ENCODE measurements at regions not wholly inside any gene's neighbourhood (a gene's known extent, or its start where the extent isn't known, plus 50 kb on each side); places are given as distances from the start of the nearest gene placed in this dataset.

GRCh38 chr12:97109441-97109840 is 202.4 kb downstream of the NEDD1 start (continued):
- TF ChIP-seq FLYWCH1 (CRISPR knock-in tag; IDR thresholded peaks at IDR 0.05): no peak
- TF ChIP-seq KDM5A (IDR thresholded peaks at IDR 0.05; ENCODE audit: borderline replicate concordance, low read length): no peak

DNA sequence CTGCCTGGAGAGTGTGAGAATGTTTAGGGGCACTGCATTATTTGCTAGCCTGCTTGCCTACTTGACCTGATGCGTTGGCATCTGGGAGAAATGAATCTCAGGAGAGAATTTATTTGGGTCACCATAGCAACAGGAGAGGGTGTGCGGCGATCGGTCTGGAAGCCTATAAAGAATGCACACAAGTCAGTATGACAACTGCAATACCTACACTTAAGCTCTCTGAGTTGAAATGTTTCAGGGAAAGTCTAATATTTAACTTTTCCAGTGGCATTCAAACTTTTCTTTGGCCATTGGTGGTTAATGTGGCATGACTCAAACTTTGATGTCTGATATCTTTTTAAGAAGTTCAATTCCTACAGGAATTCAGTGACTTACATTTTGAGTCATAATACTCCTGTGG is 205.1 kb downstream of the NEDD1 start:
- no peaks in the 10 kb centered on the region for H3K36me3 ChIP-seq (replicated peaks in 1 of 2; ENCODE audit: control insufficient read depth in 1 of 2, insufficient read depth in 2 of 2, low read length in 2 of 2)

More for the DNA sequence above, 205.1 kb downstream of the NEDD1 start:
- Histone ChIP-seq H3K9me3 (ENCODE audit: low read length) (no peaks in the 10 kb centered on the region), H3K4me1 (ENCODE audit: insufficient read depth, low read length) (no peaks in the 10 kb centered on the region), H3K27me3 (ENCODE audit: control insufficient read depth in 1 of 2, insufficient read depth in 2 of 2, low read length in 2 of 2) (no peaks in the 10 kb centered on the region), H3K4me3 (replicated peaks in 1 of 3; ENCODE audit: insufficient read depth in 1 of 3, low read depth in 2 of 3, low read length in 3 of 3) (no peak overlapping the region), H3K9ac (ENCODE audit: insufficient read depth, low read depth, low read length) (no peak overlapping the region), H2AFZ (ENCODE audit: low read length) (no peak overlapping the region), H3K79me2 (ENCODE audit: insufficient read depth, low read length) (no peaks in the 10 kb centered on the region), H3K4me2 (ENCODE audit: low read depth, low read length) (no peak overlapping the region), H3K27ac (ENCODE audit: extremely low read length, insufficient read depth, low read length) (no peak overlapping the region), H4K20me1 (ENCODE audit: insufficient read depth, low read length) (no peaks in the 10 kb centered on the region)
- intact Hi-C loops (cut with micrococcal nuclease; ENCODE audit: unreplicated experiment): no loop called here
- FAIRE-seq (no peak), DNase-seq (ENCODE audit: low spot score) (no peak), ATAC-seq (no peak)
- TF ChIP-seq CAMTA2 (CRISPR knock-in tag; IDR thresholded peaks at IDR 0.05; ENCODE audit: borderline replicate concordance) (no peak), HDAC2 (CRISPR knock-in tag; IDR thresholded peaks at IDR 0.05) (no peak), NR2C2 (CRISPR knock-in tag; IDR thresholded peaks at IDR 0.05; ENCODE audit: borderline replicate concordance) (no peak), NFE2L1 (CRISPR knock-in tag; IDR thresholded peaks at IDR 0.05; ENCODE audit: borderline replicate concordance) (no peak), CCAR2 (optimal IDR thresholded peaks at IDR 0.05; ENCODE audit: low read depth, low read length) (no peak), ZFP90 (CRISPR knock-in tag; IDR thresholded peaks at IDR 0.05; ENCODE audit: borderline replicate concordance) (no peak), ZNF672 (CRISPR knock-in tag; IDR thresholded peaks at IDR 0.05) (no peak)
- TF ChIP-seq, protein P1, sequence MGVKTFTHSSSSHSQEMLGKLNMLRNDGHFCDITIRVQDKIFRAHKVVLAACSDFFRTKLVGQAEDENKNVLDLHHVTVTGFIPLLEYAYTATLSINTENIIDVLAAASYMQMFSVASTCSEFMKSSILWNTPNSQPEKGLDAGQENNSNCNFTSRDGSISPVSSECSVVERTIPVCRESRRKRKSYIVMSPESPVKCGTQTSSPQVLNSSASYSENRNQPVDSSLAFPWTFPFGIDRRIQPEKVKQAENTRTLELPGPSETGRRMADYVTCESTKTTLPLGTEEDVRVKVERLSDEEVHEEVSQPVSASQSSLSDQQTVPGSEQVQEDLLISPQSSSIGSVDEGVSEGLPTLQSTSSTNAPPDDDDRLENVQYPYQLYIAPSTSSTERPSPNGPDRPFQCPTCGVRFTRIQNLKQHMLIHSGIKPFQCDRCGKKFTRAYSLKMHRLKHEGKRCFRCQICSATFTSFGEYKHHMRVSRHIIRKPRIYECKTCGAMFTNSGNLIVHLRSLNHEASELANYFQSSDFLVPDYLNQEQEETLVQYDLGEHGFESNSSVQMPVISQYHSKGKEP (CRISPR knock-in tag; IDR thresholded peaks at IDR 0.05): no peak
- BruUV-seq (replicated peaks): no TSS peak
- ChIA-PET CTCF (ENCODE audit: low intra/inter-chr PET ratio, low total read pairs) (no interaction called here), POLR2A (no interaction called here)
- in situ Hi-C loops (cut with HindIII; ENCODE audit: extremely low pct_ligation_motif_present, low pct_unique_long_range_greater_than_20kb): no loop called here
- 40% methylated on average over 4 of the region's 4 CpGs for WGBS (ENCODE audit: low lambda C conversion rate)
